HUDEP-2 (cell line): ENCODE measurements at regions not wholly inside any gene's neighbourhood (a gene's known extent, or its start where the extent isn't known, plus 50 kb on each side); places are given as distances from the start of the nearest gene placed in this dataset.

ENCODE experiments used
- DNase-seq, 76 experiments: peaks; one replicate each; lab custom pipeline; 2025; ENCODE audit not compliant: unreplicated experiment in 76 of 76; lab: John Stamatoyannopoulos, UW

GRCh38 chr12:104863296-104863948, 94.7 kb downstream of the SLC41A2 start:
- DNase-seq = no peak

DNA sequence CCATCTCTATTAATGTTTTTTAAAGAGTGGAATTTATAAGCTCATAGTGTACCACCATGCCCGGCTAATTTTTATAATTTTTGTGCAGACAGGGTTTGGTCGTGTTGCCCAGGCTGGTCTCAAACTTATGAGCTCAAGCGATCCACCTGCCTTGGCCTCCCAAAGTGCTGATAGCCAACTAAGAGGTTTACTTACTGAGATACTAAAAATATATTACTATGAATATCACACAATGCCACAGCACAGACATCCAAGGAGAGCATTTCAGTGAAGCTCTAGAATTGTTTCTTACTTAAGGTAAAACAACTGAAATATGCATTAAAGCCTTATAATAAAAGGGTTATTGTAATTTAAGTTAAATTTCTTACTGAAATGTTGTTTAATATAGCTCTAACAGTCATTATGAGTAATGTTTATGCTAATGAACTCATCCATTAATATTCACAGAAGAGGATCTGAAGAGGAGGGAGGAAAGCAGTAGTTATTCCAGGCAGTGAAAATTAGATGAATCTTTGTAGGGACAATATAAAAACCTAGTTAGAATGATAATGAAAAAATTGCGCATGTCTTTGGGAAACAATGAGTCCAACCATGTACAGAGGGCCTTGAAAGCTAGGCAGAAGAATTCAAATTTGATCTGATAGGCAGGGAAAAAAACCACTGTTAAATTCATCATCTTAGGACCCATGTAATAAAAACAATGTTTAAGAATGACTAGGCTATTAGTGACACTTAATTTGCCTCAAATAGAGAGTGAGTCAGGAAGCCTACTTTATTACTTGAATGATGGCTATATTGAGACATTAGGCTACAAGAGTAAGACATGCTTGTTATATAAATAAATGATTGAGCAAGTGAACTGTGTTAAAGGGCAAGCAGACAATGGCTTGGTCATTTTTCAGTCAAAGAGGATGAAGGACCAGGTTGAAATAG, 99.2 kb downstream of the SLC41A2 start:
- DNase-seq = no peak

DNA sequence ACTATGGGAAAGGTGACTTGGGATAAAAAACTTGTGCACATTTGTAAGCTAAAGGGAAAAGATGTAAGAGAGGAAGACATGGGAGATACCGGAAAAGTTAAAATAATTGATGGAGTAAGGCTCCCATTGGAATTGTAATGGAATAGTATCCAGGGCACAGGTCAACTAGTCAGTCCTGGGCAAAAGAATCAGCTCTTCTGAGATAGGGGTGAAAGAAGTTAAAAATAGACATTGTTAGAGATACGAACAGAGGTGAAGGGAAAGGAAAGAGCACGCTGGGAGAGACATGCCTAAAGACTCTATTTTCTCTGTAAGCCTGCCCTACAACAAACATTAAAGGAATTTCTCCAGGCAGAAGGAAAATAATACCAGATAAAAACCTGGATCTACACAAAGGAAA, 101.6 kb downstream of the SLC41A2 start:
- no peak for DNase-seq

- DNase-seq = no peak
Measured at GRCh38 chr12:104855599-104855998, 102.5 kb downstream of the SLC41A2 start.

DNA sequence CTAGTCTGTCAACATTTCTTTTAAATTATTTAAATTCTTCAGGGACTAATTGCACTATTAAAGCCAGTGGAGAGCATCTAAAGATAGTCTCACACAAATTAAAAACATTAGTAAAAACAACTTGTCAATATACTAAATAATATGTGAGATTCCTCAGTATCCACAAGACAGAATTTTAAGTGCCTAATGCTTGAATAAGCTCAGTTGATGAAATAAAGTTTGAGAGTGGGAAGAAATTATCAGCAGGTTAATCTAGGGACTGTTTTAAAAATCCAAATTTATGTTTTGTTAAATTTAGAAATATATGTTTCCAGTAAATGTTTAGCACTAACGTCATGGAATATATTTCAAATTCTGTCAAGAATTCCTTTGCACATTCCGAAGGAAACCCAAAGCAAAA, 105.2 kb downstream of the SLC41A2 start:
- no peak for DNase-seq

GRCh38 chr12:104852102-104852501, 106.0 kb downstream of the SLC41A2 start:
- DNase-seq = no peak

GRCh38 chr12:104850781-104851180, 107.3 kb downstream of the SLC41A2 start:
- no peak for DNase-seq

DNA sequence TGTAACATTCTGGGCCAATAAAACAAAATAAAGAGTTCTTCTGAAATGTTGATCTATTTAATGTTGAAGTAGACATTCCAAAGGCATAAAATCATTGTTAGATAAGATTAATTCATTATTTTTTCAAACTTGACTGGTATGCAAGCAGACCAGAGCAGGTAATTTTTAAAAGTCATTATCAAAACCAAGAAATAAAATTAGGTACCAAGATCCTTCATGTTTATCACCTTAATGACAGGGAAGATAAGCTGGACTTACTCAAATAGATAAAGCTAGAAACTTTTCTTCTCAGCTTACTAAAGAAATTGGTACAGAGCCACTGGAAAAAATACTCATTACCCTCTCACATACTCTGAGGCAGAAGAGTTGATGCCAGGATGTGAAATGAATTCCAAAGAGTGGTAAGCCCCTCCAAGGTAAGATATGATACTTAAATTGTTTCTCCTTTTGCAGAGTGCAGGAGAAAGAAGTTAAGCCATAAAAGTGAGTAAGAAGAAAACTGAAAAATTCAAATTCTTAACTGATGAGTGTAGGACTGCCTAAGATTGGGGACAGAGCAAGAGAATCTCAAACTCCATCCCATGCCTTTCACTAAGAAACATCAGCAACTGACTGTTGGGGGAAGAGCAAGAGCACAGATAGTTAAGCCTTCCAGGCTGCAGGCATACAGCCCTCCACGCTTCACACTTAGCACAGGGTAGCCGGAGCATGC, 111.9 kb downstream of the SLC41A2 start:
- no peak for DNase-seq

- DNase-seq = no peak
Measured at GRCh38 chr12:104844123-104844522, 114.0 kb downstream of the SLC41A2 start.

DNA sequence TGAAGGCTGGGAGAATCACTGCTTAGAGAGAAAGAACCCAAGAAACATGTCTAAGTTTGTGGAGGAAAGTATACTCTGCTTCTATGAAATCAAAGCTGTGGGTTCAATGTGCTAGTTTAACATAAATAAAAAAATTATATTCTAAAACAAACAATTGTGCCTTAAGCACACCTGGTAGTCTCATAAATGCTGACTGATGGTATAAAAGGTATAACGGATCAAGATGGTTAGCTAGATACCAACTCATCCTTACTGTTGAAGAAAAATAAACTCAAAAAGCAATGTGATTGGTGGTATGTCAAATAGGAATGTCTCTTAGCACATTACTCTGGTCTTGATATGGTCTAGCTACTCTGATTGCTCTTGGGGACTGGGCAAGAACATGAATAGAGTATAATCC, 117.8 kb downstream of the SLC41A2 start:
- DNase-seq = no peak

GRCh38 chr12:104835317-104835716, 122.8 kb downstream of the SLC41A2 start:
- no peak for DNase-seq

- DNase-seq = no peak
Measured at GRCh38 chr12:104834607-104835006, 123.5 kb downstream of the SLC41A2 start.

DNA sequence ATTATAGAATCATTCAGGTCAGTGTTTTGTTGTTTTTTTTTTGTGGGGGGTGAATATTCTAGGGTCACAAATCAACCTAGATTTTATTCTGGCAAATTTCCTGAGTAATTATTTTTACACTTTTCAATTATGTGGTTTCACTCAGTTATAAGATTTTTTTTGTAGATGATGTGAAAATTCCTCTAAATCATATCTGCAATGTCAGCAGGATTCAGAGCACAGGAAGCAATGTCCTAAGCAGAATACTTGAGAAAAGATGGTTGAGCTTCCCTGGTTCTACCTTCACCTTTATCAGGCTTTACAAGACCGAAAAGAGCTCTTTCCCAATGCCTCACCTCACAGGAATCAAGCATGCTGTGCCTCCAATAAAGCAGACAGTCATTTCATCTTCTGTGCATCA, 124.3 kb downstream of the SLC41A2 start:
- no peak for DNase-seq

DNA sequence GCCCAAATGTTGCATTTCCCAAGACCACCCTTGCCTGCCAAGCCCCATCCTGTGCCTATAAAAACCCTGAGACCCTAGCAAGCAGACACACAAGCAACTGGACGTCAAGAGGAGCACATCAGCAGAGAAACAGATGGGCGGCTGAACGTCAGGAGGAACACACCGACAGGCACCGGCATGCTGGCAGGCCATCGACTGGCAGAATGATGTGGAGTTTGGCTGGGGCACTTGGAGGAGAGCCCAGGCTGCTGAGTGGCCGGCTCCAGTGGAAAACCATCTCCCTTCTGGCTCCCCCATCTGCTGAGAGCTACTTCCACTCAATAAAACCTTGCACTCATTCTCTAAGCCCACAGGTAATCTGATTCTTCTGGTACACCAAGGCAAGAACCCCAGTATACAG, 130.1 kb downstream of the SLC41A2 start:
- no peak for DNase-seq

- peak in 6 of 76 experiments; percentile 1 to 18 (median 8) for DNase-seq
Measured at GRCh38 chr12:104827587-104827986, 130.5 kb downstream of the SLC41A2 start.

- peak in 11 of 76 experiments; percentile 1 to 32 (median 7) for DNase-seq
Measured at GRCh38 chr12:104825408-104825807, 132.7 kb downstream of the SLC41A2 start.

- peak in 1 of 76 experiments; percentile 7 for DNase-seq
Measured at GRCh38 chr12:104823985-104824461, 134.1 kb downstream of the SLC41A2 start.

DNA sequence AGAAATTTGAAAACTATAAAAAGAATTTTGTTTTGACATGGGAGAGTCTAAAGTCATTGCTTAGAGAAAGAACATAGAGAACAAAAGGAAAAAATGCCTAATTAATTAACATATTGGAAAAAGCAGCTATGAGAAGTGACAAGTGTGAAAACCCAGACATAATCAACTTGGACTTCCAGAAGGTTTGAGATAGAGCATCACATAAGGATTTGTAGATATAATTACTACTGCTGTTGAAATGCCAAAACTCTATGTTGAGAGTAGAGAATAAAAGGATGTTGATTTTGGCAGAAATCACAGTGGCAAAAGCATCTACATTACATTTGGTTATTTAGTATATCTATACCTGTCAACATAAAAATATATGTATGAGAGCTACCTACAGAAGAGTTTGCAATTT, 135.1 kb downstream of the SLC41A2 start:
- DNase-seq = no peak

- no peak for DNase-seq
Measured at GRCh38 chr12:104816845-104817503, 141.1 kb downstream of the SLC41A2 start.

GRCh38 chr12:104815935-104816334, 142.2 kb downstream of the SLC41A2 start:
- no peak for DNase-seq

DNA sequence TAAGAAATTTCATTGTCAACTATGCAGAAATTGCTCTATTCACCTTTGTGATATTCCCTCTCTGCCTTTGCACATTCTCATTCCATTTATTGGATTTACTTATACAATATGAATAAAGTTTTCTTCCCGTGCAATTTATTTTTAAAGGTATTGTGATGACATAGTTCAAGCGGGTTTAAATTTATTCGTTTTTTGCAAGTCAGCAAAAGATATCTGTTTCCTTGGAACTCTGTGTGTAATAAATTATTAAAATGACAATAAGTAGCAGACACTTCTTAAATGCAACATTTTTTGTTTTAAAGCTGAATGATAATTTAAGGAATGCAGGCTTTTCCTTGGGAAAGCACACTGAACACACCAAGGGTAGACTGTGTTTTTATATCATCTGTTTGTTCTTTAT, 143.1 kb downstream of the SLC41A2 start:
- DNase-seq = no peak
